ENCODE measurements at regions not wholly inside any gene's neighbourhood (a gene's known extent, or its start where the extent isn't known, plus 50 kb on each side); places are given as distances from the start of the nearest gene placed in this dataset.
A peak's percentile ranks its signal among the peaks of the same experiment; 100 is the strongest.

GRCh38 chr9:89725271-89725670 lies 120.5 kb downstream of the GADD45G start:
- no peak for DNase-seq

GRCh38 chr9:89729954-89730530 lies 125.2 kb downstream of the GADD45G start:
- no peak for DNase-seq

- no peak for DNase-seq
Observed at GRCh38 chr9:89730715-89731114, 125.9 kb downstream of the GADD45G start.

GRCh38 chr9:89731262-89732182 lies 126.7 kb downstream of the GADD45G start:
- no peak for DNase-seq

- DNase-seq, result no peak
Observed at GRCh38 chr9:89732295-89732938, 127.6 kb downstream of the GADD45G start.

GRCh38 chr9:89732939-89733324 lies 128.1 kb downstream of the GADD45G start:
- no peak for DNase-seq

GRCh38 chr9:89734600-89735041 lies 129.8 kb downstream of the GADD45G start:
- no peak for DNase-seq

GRCh38 chr9:89738137-89738932 lies 133.5 kb downstream of the GADD45G start:
- no peak for DNase-seq

GRCh38 chr9:89739511-89739910 lies 134.7 kb downstream of the GADD45G start:
- no peak for DNase-seq

- no peak for DNase-seq
Observed at GRCh38 chr9:89739916-89740315, 135.1 kb downstream of the GADD45G start.

- no peak for DNase-seq
Observed at GRCh38 chr9:89740722-89741121, 135.9 kb downstream of the GADD45G start.

- DNase-seq, result no peak
Observed at GRCh38 chr9:89742660-89743059, 137.8 kb downstream of the GADD45G start.

GRCh38 chr9:89743216-89743572 lies 138.4 kb downstream of the GADD45G start:
- DNase-seq, result no peak

GRCh38 chr9:89743573-89744254 lies 138.9 kb downstream of the GADD45G start:
- DNase-seq, result peak in 1 of 4 experiments; percentile 30

GRCh38 chr9:89744255-89744648 lies 139.4 kb downstream of the GADD45G start:
- no peak for DNase-seq

- DNase-seq, result no peak
Observed at GRCh38 chr9:89744730-89745129, 139.9 kb downstream of the GADD45G start.

GRCh38 chr9:89745601-89746376 lies 141.0 kb downstream of the GADD45G start:
- no peak for DNase-seq

- no peak for DNase-seq
Observed at GRCh38 chr9:89746385-89747116, 141.7 kb downstream of the GADD45G start.

GRCh38 chr9:89747596-89747995 lies 142.8 kb downstream of the GADD45G start:
- DNase-seq, result no peak

GRCh38 chr9:89748021-89748670 lies 143.3 kb downstream of the GADD45G start:
- no peak for DNase-seq
